Esophagus muscularis mucosa (tissue), 3 donors: ENCODE measurements at regions not wholly inside any gene's neighbourhood (a gene's known extent, or its start where the extent isn't known, plus 50 kb on each side); places are given as distances from the start of the nearest gene placed in this dataset.

Experiments used
- POLR2A ChIP-seq: fragments of 450-650 bp; IDR thresholded peaks from one replicate; pipeline ENCODE4 v1.6.1; 2017; ENCODE audit warnings: antibody characterized with exemption, moderate library complexity, mild to moderate bottlenecking, low read depth
- TF ChIP-seq, protein P1 (sequence below), 3 experiments: fragments of 200-600 bp in 2 of 3; fragments of 450-650 bp in 1 of 3; sonication (generic) in 2 of 3; IDR thresholded peaks; one replicate each; pipeline ENCODE4 v1.5.1; 2017 to 2019; ENCODE audit warnings: antibody characterized with exemption in 3 of 3, mild to moderate bottlenecking in 2 of 3, moderate library complexity in 1 of 3

- TF ChIP-seq POLR2A, result no peak
- TF ChIP-seq, protein P1, sequence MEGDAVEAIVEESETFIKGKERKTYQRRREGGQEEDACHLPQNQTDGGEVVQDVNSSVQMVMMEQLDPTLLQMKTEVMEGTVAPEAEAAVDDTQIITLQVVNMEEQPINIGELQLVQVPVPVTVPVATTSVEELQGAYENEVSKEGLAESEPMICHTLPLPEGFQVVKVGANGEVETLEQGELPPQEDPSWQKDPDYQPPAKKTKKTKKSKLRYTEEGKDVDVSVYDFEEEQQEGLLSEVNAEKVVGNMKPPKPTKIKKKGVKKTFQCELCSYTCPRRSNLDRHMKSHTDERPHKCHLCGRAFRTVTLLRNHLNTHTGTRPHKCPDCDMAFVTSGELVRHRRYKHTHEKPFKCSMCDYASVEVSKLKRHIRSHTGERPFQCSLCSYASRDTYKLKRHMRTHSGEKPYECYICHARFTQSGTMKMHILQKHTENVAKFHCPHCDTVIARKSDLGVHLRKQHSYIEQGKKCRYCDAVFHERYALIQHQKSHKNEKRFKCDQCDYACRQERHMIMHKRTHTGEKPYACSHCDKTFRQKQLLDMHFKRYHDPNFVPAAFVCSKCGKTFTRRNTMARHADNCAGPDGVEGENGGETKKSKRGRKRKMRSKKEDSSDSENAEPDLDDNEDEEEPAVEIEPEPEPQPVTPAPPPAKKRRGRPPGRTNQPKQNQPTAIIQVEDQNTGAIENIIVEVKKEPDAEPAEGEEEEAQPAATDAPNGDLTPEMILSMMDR (IDR thresholded peaks at IDR 0.05), result no peak
These were observed 120.0 kb upstream of the DCBLD2 start for GRCh38 chr3:99021466-99021865.
